ENCODE measurements at regions not wholly inside any gene's neighbourhood (a gene's known extent, or its start where the extent isn't known, plus 50 kb on each side); places are given as distances from the start of the nearest gene placed in this dataset.

GRCh38 chr6:165722022-165722421 lies 59.0 kb upstream of the PDE10A start:
- TF ChIP-seq, protein P1, sequence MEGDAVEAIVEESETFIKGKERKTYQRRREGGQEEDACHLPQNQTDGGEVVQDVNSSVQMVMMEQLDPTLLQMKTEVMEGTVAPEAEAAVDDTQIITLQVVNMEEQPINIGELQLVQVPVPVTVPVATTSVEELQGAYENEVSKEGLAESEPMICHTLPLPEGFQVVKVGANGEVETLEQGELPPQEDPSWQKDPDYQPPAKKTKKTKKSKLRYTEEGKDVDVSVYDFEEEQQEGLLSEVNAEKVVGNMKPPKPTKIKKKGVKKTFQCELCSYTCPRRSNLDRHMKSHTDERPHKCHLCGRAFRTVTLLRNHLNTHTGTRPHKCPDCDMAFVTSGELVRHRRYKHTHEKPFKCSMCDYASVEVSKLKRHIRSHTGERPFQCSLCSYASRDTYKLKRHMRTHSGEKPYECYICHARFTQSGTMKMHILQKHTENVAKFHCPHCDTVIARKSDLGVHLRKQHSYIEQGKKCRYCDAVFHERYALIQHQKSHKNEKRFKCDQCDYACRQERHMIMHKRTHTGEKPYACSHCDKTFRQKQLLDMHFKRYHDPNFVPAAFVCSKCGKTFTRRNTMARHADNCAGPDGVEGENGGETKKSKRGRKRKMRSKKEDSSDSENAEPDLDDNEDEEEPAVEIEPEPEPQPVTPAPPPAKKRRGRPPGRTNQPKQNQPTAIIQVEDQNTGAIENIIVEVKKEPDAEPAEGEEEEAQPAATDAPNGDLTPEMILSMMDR (IDR thresholded peaks at IDR 0.05), result no peak
- no peak for TF ChIP-seq POLR2A (IDR thresholded peaks at IDR 0.05)
